ENCODE measurements at regions not wholly inside any gene's neighbourhood (a gene's known extent, or its start where the extent isn't known, plus 50 kb on each side); places are given as distances from the start of the nearest gene placed in this dataset.

DNA sequence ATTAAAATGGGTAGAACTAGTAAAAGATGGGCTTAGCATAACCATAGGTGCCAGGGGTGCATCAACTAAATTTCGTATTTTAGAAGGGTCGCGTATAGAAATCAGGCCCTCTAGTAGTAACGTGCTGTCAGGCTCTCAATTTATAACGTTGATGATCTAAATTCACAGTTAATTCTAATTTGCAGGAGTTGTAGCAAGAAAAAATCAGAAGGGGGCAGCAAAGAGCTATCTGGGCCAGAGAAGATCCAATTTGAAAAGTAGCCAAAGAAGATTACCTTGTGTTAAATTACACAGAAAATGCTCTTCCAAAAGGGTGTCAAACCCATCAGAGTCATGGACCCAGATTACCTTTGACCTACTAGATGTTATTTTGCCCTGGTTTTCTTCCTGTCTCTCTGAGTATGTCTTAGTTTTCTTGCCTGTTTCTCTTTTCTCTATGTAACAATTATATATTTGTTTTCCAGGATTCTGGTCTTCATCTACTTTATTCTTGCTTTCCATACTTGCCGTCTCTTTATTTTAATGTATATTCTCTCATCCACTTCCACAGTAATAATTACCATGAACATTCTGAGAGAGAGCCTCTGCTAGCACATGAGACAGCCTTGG lies 1030.9 kb downstream of the AMY1C start:
- TF ChIP-seq, protein P1, sequence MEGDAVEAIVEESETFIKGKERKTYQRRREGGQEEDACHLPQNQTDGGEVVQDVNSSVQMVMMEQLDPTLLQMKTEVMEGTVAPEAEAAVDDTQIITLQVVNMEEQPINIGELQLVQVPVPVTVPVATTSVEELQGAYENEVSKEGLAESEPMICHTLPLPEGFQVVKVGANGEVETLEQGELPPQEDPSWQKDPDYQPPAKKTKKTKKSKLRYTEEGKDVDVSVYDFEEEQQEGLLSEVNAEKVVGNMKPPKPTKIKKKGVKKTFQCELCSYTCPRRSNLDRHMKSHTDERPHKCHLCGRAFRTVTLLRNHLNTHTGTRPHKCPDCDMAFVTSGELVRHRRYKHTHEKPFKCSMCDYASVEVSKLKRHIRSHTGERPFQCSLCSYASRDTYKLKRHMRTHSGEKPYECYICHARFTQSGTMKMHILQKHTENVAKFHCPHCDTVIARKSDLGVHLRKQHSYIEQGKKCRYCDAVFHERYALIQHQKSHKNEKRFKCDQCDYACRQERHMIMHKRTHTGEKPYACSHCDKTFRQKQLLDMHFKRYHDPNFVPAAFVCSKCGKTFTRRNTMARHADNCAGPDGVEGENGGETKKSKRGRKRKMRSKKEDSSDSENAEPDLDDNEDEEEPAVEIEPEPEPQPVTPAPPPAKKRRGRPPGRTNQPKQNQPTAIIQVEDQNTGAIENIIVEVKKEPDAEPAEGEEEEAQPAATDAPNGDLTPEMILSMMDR (IDR thresholded peaks at IDR 0.05; ENCODE audit: insufficient read depth, low read length) = peak; percentile 51
- TF ChIP-seq GABPA (IDR thresholded peaks at IDR 0.05; ENCODE audit: low read depth) = no peak
- no peak for TF ChIP-seq POLR2AphosphoS5 (IDR thresholded peaks at IDR 0.05; ENCODE audit: low read depth)
- TF ChIP-seq, protein P2, sequence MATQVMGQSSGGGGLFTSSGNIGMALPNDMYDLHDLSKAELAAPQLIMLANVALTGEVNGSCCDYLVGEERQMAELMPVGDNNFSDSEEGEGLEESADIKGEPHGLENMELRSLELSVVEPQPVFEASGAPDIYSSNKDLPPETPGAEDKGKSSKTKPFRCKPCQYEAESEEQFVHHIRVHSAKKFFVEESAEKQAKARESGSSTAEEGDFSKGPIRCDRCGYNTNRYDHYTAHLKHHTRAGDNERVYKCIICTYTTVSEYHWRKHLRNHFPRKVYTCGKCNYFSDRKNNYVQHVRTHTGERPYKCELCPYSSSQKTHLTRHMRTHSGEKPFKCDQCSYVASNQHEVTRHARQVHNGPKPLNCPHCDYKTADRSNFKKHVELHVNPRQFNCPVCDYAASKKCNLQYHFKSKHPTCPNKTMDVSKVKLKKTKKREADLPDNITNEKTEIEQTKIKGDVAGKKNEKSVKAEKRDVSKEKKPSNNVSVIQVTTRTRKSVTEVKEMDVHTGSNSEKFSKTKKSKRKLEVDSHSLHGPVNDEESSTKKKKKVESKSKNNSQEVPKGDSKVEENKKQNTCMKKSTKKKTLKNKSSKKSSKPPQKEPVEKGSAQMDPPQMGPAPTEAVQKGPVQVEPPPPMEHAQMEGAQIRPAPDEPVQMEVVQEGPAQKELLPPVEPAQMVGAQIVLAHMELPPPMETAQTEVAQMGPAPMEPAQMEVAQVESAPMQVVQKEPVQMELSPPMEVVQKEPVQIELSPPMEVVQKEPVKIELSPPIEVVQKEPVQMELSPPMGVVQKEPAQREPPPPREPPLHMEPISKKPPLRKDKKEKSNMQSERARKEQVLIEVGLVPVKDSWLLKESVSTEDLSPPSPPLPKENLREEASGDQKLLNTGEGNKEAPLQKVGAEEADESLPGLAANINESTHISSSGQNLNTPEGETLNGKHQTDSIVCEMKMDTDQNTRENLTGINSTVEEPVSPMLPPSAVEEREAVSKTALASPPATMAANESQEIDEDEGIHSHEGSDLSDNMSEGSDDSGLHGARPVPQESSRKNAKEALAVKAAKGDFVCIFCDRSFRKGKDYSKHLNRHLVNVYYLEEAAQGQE (IDR thresholded peaks at IDR 0.05; ENCODE audit: insufficient replicate concordance, low read depth) = no peak
- no peak for TF ChIP-seq SPI1 (IDR thresholded peaks at IDR 0.05; ENCODE audit: borderline replicate concordance, low read depth)
